HG03196 (cell line): ENCODE measurements at regions not wholly inside any gene's neighbourhood (a gene's known extent, or its start where the extent isn't known, plus 50 kb on each side); places are given as distances from the start of the nearest gene placed in this dataset.
"Not testable (repeated sequence)": the region's sequence is repeated elsewhere in the genome, so short reads cannot be mapped to it uniquely, and the experiment has no call there.

Source experiments
- ATAC-seq: cut with Tn5 transposase; IDR thresholded peaks from one replicate; pipeline ENCODE4 v1.9.1; 2021; ENCODE audit not compliant: unreplicated experiment

GRCh38 chr7:46288010-46288409, 366.9 kb upstream of the IGFBP3 start:
- ATAC-seq: no peak

- ATAC-seq: no peak
Observed at GRCh38 chr7:46286957-46287356, 365.9 kb upstream of the IGFBP3 start.

- ATAC-seq: no peak
Observed at GRCh38 chr7:46286356-46286755, 365.3 kb upstream of the IGFBP3 start.

GRCh38 chr7:46285878-46286277, 364.8 kb upstream of the IGFBP3 start:
- no peak for ATAC-seq

- no peak for ATAC-seq
Observed at GRCh38 chr7:46283852-46284251, 362.8 kb upstream of the IGFBP3 start.

- ATAC-seq: no peak
Observed at GRCh38 chr7:46282155-46282554, 361.1 kb upstream of the IGFBP3 start.

- no peak for ATAC-seq
Observed at GRCh38 chr7:46281071-46281470, 360.0 kb upstream of the IGFBP3 start.

- ATAC-seq: no peak
Observed at GRCh38 chr7:46279290-46279689, 358.2 kb upstream of the IGFBP3 start.

- ATAC-seq: no peak
Observed at GRCh38 chr7:46264646-46265045, 343.6 kb upstream of the IGFBP3 start.

- not testable (repeated sequence) for ATAC-seq
Observed at GRCh38 chr7:46261638-46262037, 340.6 kb upstream of the IGFBP3 start.

- no peak for ATAC-seq
Observed at GRCh38 chr7:46259947-46260346, 338.9 kb upstream of the IGFBP3 start.

- no peak for ATAC-seq
Observed at GRCh38 chr7:46257761-46258448, 336.8 kb upstream of the IGFBP3 start.

GRCh38 chr7:46256870-46257661, 336.0 kb upstream of the IGFBP3 start:
- ATAC-seq: no peak

GRCh38 chr7:46253520-46253919, 332.4 kb upstream of the IGFBP3 start:
- no peak for ATAC-seq

- ATAC-seq: no peak
Observed at GRCh38 chr7:46247664-46248063, 326.6 kb upstream of the IGFBP3 start.

- ATAC-seq: no peak
Observed at GRCh38 chr7:46245586-46246111, 324.6 kb upstream of the IGFBP3 start.

GRCh38 chr7:46244757-46245156, 323.7 kb upstream of the IGFBP3 start:
- ATAC-seq: no peak

- ATAC-seq: no peak
Observed at GRCh38 chr7:46243406-46243805, 322.3 kb upstream of the IGFBP3 start.

- ATAC-seq: no peak
Observed at GRCh38 chr7:46239846-46240245, 318.8 kb upstream of the IGFBP3 start.

- no peak for ATAC-seq
Observed at GRCh38 chr7:46237466-46237865, 316.4 kb upstream of the IGFBP3 start.

- no peak for ATAC-seq
Observed at GRCh38 chr7:46233585-46234329, 312.7 kb upstream of the IGFBP3 start.

GRCh38 chr7:46230990-46231305, 309.9 kb upstream of the IGFBP3 start:
- no peak for ATAC-seq
